ENCODE measurements at regions not wholly inside any gene's neighbourhood (a gene's known extent, or its start where the extent isn't known, plus 50 kb on each side); places are given as distances from the start of the nearest gene placed in this dataset.
"Not testable (repeated sequence)": the region's sequence is repeated elsewhere in the genome, so short reads cannot be mapped to it uniquely, and the experiment has no call there.

DNA sequence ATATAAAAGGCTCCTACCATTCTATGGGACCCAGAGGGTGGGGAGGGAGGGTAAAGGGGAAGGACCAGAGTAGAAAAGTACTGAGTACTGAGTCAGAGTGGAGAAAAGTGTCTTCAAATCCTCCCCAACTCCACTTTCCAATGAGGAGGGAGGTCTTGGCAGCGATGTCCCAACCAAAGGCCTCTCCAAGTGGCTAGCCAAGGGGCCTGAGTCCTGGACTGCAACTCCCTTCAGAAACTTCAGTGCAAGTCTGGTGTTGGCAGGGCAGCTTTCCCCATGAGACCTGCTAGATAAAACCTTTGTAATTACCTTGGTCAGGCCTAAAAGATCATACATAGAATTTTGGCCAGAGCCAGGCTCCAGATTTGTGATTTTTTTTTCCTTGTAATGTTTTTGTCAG is 111.3 kb upstream of the TNPO1 start:
- ATAC-seq (ENCODE audit: insufficient read depth, low read depth) = no peak
- TF ChIP-seq, protein P1, sequence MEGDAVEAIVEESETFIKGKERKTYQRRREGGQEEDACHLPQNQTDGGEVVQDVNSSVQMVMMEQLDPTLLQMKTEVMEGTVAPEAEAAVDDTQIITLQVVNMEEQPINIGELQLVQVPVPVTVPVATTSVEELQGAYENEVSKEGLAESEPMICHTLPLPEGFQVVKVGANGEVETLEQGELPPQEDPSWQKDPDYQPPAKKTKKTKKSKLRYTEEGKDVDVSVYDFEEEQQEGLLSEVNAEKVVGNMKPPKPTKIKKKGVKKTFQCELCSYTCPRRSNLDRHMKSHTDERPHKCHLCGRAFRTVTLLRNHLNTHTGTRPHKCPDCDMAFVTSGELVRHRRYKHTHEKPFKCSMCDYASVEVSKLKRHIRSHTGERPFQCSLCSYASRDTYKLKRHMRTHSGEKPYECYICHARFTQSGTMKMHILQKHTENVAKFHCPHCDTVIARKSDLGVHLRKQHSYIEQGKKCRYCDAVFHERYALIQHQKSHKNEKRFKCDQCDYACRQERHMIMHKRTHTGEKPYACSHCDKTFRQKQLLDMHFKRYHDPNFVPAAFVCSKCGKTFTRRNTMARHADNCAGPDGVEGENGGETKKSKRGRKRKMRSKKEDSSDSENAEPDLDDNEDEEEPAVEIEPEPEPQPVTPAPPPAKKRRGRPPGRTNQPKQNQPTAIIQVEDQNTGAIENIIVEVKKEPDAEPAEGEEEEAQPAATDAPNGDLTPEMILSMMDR (IDR thresholded peaks at IDR 0.05; ENCODE audit: borderline replicate concordance, extremely low read depth, low read length, poor library complexity, severe bottlenecking) = no peak
- no peak for TF ChIP-seq EZH2 (IDR thresholded peaks at IDR 0.05; ENCODE audit: borderline replicate concordance, low read depth, low read length, severe bottlenecking)
- no peak overlapping the region for H3K4me2 ChIP-seq (ENCODE audit: insufficient read depth, low read length)

DNA sequence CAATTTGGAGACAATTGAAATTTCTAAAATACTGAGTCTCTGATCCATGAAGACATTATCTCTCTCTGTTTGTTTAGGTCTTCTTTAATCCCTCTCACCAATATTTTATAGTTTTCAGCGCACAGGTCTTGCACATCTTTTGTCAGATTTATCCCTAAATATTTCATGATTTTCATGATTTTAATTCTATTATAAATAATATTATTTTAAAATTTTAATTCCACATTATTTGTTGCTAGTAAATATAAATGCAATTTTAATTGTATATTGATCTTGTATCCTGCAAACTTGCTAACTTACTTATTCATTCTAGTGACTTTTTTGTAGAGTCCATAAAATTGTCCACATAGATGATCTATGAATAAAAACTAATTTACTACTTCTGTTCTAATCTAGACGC is 112.6 kb upstream of the TNPO1 start:
- Histone ChIP-seq H3K4me3 (ENCODE audit: low read depth in 1 of 2, low read length in 2 of 2) (no peak overlapping the region), H3K27me3 (ENCODE audit: insufficient read depth, low read length, poor library complexity) (no peaks in the 10 kb centered on the region), H3K36me3 (ENCODE audit: insufficient read depth, low read length) (no peaks in the 10 kb centered on the region), H3K4me2 (ENCODE audit: insufficient read depth, low read length) (no peak overlapping the region), H4K20me1 (ENCODE audit: insufficient read depth, low read length) (no peaks in the 10 kb centered on the region), H3K9me3 (ENCODE audit: insufficient read depth, low read length, severe bottlenecking) (peaks cover 9% of the 10 kb centered on the region), H3K4me1 (ENCODE audit: insufficient read depth, low read length) (no peaks in the 10 kb centered on the region), H2AFZ (ENCODE audit: low read depth, low read length) (no peak overlapping the region), H3K27ac (ENCODE audit: low read length) (no peak overlapping the region), H3K79me2 (ENCODE audit: insufficient read depth, low read length) (no peaks in the 10 kb centered on the region), H3K9ac (ENCODE audit: low read depth, low read length) (no peak overlapping the region)
- ATAC-seq (ENCODE audit: insufficient read depth, low read depth) (no peak), DNase-seq (no peak)
- no peak for TF ChIP-seq EZH2 (IDR thresholded peaks at IDR 0.05; ENCODE audit: borderline replicate concordance, low read depth, low read length, severe bottlenecking)

More for the DNA sequence above, 111.3 kb upstream of the TNPO1 start:
- no peaks in the 10 kb centered on the region for H3K27me3 ChIP-seq (ENCODE audit: insufficient read depth, low read length, poor library complexity)
- H3K36me3 ChIP-seq (ENCODE audit: insufficient read depth, low read length) = no peaks in the 10 kb centered on the region
- no peak for DNase-seq
- no peak overlapping the region for H2AFZ ChIP-seq (ENCODE audit: low read depth, low read length)
- H3K9me3 ChIP-seq (ENCODE audit: insufficient read depth, low read length, severe bottlenecking) = peaks cover 14% of the 10 kb centered on the region
- H3K27ac ChIP-seq (ENCODE audit: low read length) = no peak overlapping the region
- H4K20me1 ChIP-seq (ENCODE audit: insufficient read depth, low read length) = no peaks in the 10 kb centered on the region
- no peaks in the 10 kb centered on the region for H3K79me2 ChIP-seq (ENCODE audit: insufficient read depth, low read length)
- no peak overlapping the region for H3K4me3 ChIP-seq (ENCODE audit: low read depth in 1 of 2, low read length in 2 of 2)
- no peaks in the 10 kb centered on the region for H3K4me1 ChIP-seq (ENCODE audit: insufficient read depth, low read length)
- H3K9ac ChIP-seq (ENCODE audit: low read depth, low read length) = no peak overlapping the region

DNA sequence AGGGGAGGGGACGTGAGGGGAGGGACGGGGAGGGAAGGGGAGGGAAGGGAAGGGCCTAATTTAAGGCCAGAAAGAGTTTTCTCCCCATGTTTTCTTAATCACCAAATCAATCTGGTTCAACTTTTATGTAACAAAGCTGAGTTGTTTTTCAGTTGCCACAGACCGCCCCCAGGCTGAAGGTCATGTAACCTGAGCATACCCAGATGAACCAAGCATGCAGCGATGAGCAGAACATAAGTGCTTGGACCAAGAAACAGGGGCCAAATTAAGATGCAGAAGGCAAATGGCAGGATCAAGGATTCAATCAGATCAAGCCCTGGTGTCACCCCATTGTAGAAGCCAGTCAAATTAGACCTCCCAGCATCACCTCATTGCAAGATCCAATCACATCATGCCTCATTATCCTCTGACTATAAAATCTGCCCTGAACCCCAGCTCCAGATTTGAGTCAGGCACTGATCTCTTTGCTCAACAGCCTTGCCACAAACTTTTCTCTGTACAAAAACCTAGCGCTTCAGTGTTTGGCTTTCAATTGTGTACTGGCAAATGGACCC is 113.5 kb upstream of the TNPO1 start:
- no peak for DNase-seq
- Histone ChIP-seq H3K4me2 (ENCODE audit: insufficient read depth, low read length) (no peak overlapping the region), H3K36me3 (ENCODE audit: insufficient read depth, low read length) (no peaks in the 10 kb centered on the region), H3K27me3 (ENCODE audit: insufficient read depth, low read length, poor library complexity) (no peaks in the 10 kb centered on the region), H3K9ac (ENCODE audit: low read depth, low read length) (no peak overlapping the region), H3K4me1 (ENCODE audit: insufficient read depth, low read length) (no peaks in the 10 kb centered on the region), H3K27ac (ENCODE audit: low read length) (no peak overlapping the region), H2AFZ (ENCODE audit: low read depth, low read length) (no peak overlapping the region), H3K9me3 (ENCODE audit: insufficient read depth, low read length, severe bottlenecking) (peaks cover 2% of the 10 kb centered on the region), H4K20me1 (ENCODE audit: insufficient read depth, low read length) (no peaks in the 10 kb centered on the region), H3K79me2 (ENCODE audit: insufficient read depth, low read length) (no peaks in the 10 kb centered on the region), H3K4me3 (ENCODE audit: low read depth in 1 of 2, low read length in 2 of 2) (no peak overlapping the region)
- no peak for TF ChIP-seq EZH2 (IDR thresholded peaks at IDR 0.05; ENCODE audit: borderline replicate concordance, low read depth, low read length, severe bottlenecking)
- TF ChIP-seq, protein P1 (IDR thresholded peaks at IDR 0.05; ENCODE audit: borderline replicate concordance, extremely low read depth, low read length, poor library complexity, severe bottlenecking) = no peak
- no peak for ATAC-seq (ENCODE audit: insufficient read depth, low read depth)

DNA sequence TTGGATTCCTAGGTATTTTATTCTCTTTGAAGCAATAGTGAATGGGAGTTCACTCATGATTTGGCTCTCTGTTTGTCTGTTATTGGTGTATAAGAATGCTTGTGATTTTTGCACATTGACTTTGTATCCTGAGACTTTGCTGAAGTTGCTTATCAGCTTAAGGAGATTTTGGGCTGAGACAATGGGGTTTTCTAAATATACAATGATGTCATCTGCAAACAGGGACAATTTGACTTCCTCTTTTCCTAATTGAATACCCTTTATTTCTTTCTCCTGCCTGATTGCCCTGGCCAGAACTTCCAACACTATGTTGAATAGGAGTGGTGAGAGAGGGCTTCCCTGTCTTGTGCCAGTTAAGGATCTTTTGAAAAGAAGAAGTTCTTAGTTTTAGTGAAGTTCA is 114.4 kb upstream of the TNPO1 start:
- H2AFZ ChIP-seq (ENCODE audit: low read depth, low read length); H3K4me3 ChIP-seq (ENCODE audit: low read depth in 1 of 2, low read length in 2 of 2); H3K4me1 ChIP-seq (ENCODE audit: insufficient read depth, low read length); ATAC-seq (ENCODE audit: insufficient read depth, low read depth); H3K79me2 ChIP-seq (ENCODE audit: insufficient read depth, low read length); H3K9me3 ChIP-seq (ENCODE audit: insufficient read depth, low read length, severe bottlenecking); H3K27ac ChIP-seq (ENCODE audit: low read length); H3K36me3 ChIP-seq (ENCODE audit: insufficient read depth, low read length); H4K20me1 ChIP-seq (ENCODE audit: insufficient read depth, low read length); H3K9ac ChIP-seq (ENCODE audit: low read depth, low read length); DNase-seq; H3K4me2 ChIP-seq (ENCODE audit: insufficient read depth, low read length); H3K27me3 ChIP-seq (ENCODE audit: insufficient read depth, low read length, poor library complexity): not testable (repeated sequence)
